HG03159 (cell line): ENCODE measurements at regions not wholly inside any gene's neighbourhood (a gene's known extent, or its start where the extent isn't known, plus 50 kb on each side); places are given as distances from the start of the nearest gene placed in this dataset.

Experiments used
- ATAC-seq: cut with Tn5 transposase; IDR thresholded peaks from one replicate; pipeline ENCODE4 v1.9.1; 2021; ENCODE audit warnings: mild to moderate bottlenecking, moderate library complexity; ENCODE audit not compliant: unreplicated experiment

GRCh38 chr5:116848954-116849581, 274.4 kb upstream of the SEMA6A start:
- ATAC-seq = no peak

DNA sequence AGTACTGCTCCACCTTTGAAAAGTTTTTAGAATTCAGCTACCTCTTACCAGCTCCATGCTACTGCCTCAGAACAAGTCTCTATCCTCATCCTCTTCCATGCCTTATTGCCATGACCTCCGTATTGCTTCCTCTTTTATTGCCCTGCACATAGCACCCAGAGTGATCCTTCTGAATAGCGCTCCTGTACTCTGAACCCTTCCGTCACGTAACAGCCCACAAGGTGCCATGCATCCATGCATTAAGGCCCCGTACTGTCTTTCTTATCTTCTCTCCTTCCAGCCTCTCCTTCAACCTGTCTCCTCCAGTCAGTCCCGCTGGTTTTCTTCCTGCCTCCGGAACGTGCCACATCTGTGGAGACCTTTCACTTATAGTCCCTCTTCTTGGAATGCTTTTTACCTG, 273.3 kb upstream of the SEMA6A start:
- no peak for ATAC-seq

DNA sequence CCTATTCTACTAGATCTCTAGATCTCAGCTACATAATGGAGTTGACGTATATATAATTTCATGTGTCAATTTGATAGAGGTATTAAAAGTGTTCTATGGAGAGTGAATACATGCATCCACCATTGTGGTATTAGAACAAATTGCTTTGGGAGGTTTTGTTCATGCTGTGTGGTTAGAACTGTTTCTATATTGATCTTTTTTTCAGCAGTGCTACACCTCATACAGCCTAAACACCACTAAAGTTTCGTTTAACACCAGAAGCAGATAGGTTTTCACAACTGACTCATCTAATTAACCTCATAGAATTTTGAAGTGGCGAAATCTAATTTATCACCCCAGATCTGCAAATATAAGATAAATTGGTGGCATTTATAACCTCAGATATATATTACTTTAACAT, 269.4 kb upstream of the SEMA6A start:
- no peak for ATAC-seq

DNA sequence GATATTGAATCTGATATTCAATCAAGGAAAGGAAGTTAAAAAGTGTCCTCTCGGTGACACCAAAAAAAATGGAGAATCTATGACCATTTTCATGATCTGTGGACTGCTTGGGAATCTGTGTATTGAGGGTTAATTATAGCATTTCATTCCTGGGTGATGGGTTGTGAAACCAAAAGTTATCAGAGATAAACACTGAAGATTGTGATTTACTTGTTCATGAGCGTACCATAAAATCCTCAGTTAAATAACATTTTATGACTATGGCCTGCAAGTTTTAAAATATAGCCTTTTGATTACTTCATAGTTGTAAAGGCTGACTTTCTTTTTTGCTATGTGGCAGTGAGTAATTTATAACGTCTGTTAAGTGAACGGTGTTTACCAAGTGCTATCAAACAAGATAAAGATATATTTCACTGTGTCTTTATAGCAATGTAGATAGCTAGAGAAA, 267.9 kb upstream of the SEMA6A start:
- ATAC-seq = no peak

DNA sequence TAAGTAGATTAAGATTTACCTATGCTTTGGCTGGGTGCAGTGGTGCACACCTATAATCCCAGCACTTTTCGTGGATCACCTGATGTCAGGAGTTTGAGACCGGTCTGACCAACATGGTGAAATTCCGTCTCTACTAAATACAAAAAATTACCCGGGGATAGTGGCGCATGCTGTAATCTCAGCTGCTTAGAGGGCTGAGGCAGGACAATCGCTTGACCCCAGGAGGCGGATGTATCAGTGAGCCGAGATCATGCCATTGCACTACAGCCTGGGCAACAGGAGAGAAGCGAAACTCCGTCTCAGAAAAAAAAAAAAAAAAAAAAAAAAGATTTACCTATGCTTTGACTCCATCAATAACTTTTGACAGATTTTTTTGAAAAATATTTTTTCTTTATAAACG, 267.1 kb upstream of the SEMA6A start:
- no peak for ATAC-seq

- no peak for ATAC-seq
Measured at GRCh38 chr5:116838011-116838536, 263.5 kb upstream of the SEMA6A start.

GRCh38 chr5:116834796-116835515, 260.3 kb upstream of the SEMA6A start:
- ATAC-seq = no peak

DNA sequence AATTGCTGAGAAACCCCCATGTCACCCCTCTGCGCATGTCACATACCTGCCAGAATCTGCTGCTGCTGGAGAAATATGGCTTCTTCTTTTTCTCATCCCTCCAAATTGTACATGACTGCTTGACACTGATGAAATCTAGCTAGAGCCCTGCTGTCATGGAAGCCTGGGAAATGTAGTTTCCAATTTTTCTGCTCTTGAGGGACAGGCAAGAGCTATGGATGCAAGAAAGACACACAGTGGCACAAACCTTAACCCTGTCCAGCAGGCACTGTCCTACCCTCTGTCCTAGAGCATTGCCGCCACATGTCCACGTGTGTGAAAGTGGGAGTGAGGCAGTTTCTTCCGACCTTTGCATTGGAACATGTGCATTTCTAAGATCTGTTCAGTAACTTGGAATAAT, 255.5 kb upstream of the SEMA6A start:
- ATAC-seq = no peak

GRCh38 chr5:116827078-116827477, 252.5 kb upstream of the SEMA6A start:
- ATAC-seq = no peak

- ATAC-seq = no peak
Measured at GRCh38 chr5:116825486-116825885, 250.9 kb upstream of the SEMA6A start.

DNA sequence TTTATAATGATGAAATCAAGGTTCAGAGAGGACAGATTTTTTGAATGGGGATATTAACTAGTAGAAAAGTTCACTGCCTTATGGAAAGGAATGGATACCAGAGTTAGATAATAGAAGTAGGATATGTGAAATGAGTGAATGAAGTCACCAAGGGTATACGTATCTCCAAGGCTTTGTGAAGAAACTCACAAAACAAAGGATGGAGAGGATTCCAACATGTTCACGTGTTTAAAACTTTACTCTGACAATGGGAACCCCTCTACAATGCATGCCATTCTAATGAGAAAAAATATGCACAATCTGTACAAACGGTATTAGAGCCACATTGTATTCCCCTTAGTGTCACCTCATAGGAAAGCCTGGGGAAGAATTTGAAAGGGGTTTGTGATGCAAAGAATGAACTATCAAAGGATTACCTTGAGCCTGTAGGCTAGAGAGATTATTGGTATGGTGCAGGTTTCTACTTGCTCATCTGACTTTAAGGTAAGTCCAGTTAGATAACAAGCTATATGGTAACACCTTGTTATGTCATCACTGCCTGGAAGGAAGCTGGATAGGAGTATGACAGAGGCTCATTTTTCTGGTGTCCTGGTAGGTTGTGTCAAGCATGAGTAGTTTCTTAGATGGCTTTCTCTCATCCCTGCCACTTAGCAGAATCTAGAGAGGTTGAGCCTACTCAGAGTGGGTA, 250.3 kb upstream of the SEMA6A start:
- no peak for ATAC-seq

GRCh38 chr5:116814626-116815385, 240.2 kb upstream of the SEMA6A start:
- no peak for ATAC-seq

- no peak for ATAC-seq
Measured at GRCh38 chr5:116813906-116814305, 239.3 kb upstream of the SEMA6A start.

DNA sequence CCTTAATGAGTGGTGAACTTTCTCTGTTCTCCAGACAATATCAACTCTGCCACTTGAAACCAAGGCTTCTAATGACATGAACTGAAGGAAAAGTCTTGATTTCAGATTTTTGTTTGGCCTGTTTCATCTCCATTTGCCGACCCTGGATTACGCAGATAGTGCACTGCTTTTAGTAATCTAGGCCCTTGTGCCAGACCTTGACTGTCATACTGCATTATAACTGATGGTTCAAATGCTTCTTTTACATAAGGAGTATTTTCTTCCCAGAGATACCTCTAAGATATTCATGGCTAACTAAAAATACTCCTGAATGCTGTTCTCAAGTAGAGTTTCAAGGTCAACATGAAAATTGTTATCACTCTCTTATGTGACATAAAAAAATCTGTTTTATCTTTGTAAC, 238.7 kb upstream of the SEMA6A start:
- ATAC-seq = no peak

DNA sequence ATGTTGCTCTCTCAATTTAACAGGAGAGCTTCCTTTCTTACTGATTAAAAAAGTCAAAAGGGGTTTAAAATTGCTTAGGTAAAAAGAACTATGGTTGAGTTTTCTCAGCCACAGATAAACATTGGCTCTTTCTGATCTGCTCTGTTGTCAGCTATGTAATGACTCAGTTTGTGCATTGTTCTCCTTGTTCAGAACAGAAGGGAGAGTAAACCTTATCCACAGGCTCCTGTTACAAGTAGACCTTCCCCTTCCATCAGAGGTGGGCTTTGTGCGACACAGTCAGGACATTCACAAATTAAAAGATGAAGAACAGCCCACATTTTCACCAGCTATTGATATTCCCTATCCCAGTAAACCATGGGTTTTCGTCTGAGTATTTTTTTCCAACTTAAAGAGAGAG, 236.3 kb upstream of the SEMA6A start:
- no peak for ATAC-seq

- ATAC-seq = no peak
Measured at GRCh38 chr5:116806836-116807235, 232.2 kb upstream of the SEMA6A start.

- ATAC-seq = no peak
Measured at GRCh38 chr5:116799401-116799800, 224.8 kb upstream of the SEMA6A start.

DNA sequence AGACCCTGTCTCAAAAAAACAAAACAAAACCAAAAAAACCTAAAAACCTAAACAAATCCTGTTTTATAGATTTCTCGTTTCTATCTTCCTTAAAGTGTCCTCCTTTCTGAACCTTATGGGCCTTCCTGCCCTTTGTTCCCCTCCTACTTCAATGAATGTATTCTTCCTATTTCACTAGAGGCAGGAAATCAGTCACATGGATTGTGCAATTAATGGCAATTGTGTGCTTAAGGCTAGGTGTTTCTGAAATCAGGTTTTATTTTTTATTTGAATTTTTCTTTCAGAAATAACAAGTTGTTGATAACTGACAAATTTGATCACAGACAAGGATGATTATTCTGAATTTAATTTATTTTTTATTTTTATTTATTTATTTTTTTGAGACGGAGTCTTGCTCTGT, 220.6 kb upstream of the SEMA6A start:
- no peak for ATAC-seq

- no peak for ATAC-seq
Measured at GRCh38 chr5:116789522-116789921, 214.9 kb upstream of the SEMA6A start.

DNA sequence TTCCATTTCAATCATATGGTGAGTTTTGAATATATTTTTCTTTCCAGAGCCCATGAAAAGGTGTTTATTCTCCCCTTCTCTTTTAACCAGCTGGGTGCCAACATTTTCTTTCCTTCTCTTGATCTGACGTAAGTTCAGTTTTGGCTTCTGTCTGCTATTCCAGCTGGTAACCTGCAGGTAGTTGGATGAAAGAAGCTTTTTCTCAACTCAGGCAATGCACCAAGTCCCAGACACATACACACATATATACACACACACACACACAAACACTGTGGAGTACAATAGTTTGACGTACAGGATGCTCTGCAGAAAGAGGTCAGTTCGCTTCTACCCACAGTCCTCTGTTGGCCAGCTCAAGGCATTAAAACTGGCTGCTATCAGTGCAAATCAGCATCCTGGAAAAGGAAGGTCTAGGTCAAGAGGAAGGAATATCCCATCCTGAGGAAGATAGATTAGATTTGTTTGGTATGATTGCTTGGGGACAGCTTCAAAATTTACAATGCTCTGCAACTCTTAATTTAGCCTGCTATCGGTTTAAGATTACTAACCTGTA, 214.3 kb upstream of the SEMA6A start:
- ATAC-seq = no peak

- no peak for ATAC-seq
Measured at GRCh38 chr5:116787570-116787969, 212.9 kb upstream of the SEMA6A start.
